ENCODE measurements at regions not wholly inside any gene's neighbourhood (a gene's known extent, or its start where the extent isn't known, plus 50 kb on each side); places are given as distances from the start of the nearest gene placed in this dataset.

- Histone ChIP-seq H3K56ac (ENCODE audit: extremely low read depth, insufficient read depth, low read length) (no peak overlapping the region), H3K27me3 (ENCODE audit: control insufficient read depth, insufficient read depth, low read length) (no peaks in the 10 kb centered on the region), H2BK15ac (ENCODE audit: low read depth, low read length) (no peak overlapping the region), H3K14ac (replicated peaks; ENCODE audit: low read depth, low read length) (no peak overlapping the region), H3K23ac (ENCODE audit: low read depth, low read length) (no peak overlapping the region), H3K79me1 (ENCODE audit: low read depth in 1 of 2, low read length in 2 of 2) (no peaks in the 10 kb centered on the region), H3K9me3 (ENCODE audit: control insufficient read depth, insufficient read depth, low read length) (peaks cover 6% of the 10 kb centered on the region; the same call in 1 of the 2 replicates), H3K36me3 (ENCODE audit: control insufficient read depth, insufficient read depth, low read length) (no peaks in the 10 kb centered on the region), H3K4me2 (ENCODE audit: low read depth, low read length) (no peak overlapping the region), H2AFZ (replicated peaks; ENCODE audit: low read length, poor library complexity) (no peak overlapping the region), H3K4ac (ENCODE audit: low read depth, low read length) (no peak overlapping the region), H3K4me1 (ENCODE audit: control insufficient read depth, insufficient read depth, low read length) (no peaks in the 10 kb centered on the region), H3K4me3 (ENCODE audit: insufficient read depth, low read depth, low read length) (no peak overlapping the region), H2BK20ac (ENCODE audit: low read depth, low read length) (no peak overlapping the region), H4K5ac (ENCODE audit: low read depth, low read length) (no peak overlapping the region), H3K9me1 (ENCODE audit: insufficient read depth, low read length) (no peaks in the 10 kb centered on the region), H4K8ac (ENCODE audit: low read depth in 2 of 2, low read length in 2 of 2) (no peak overlapping the region), H3K18ac (ENCODE audit: low read depth, low read length) (no peak overlapping the region), H3K9ac (ENCODE audit: low read depth, low read length) (no peak overlapping the region), H2AK5ac (ENCODE audit: low read depth, low read length) (no peak overlapping the region), H2BK5ac (ENCODE audit: low read depth, low read length, poor library complexity, severe bottlenecking) (no peak overlapping the region), H2BK120ac (ENCODE audit: low read depth, low read length) (no peak overlapping the region), H3K27ac (ENCODE audit: insufficient read depth, low read length) (no peak overlapping the region), H2AK9ac (replicated peaks; ENCODE audit: low read depth, low read length, poor library complexity) (no peak overlapping the region), H4K20me1 (ENCODE audit: insufficient read depth, low read length) (no peaks in the 10 kb centered on the region), H4K91ac (ENCODE audit: insufficient read depth, low read depth, low read length) (no peak overlapping the region)
- dilution Hi-C loops (cut with HindIII; ENCODE audit: low sequenced_read_pairs, unreplicated experiment) (no loop called here), in situ Hi-C loops (cut with MboI; ENCODE audit: low sequenced_read_pairs) (no loop called here), intact Hi-C loops (cut with micrococcal nuclease) (no loop called here)
- 0% methylated on average over 1 of the region's 1 CpG; no CpG with 5 or more reads in 1 of the 2 experiments for WGBS, 2 experiments (ENCODE audit: extremely low coverage in 2 of 2, insufficient read length in 1 of 2)
- DNase-seq (no peak), ATAC-seq (ENCODE audit: low read depth) (no peak)
- POLR2A ChIA-PET (ENCODE audit: unreplicated experiment), result no interaction called here
- TF ChIP-seq ELK1 (IDR thresholded peaks at IDR 0.05; ENCODE audit: borderline replicate concordance, low read depth, low read length), result no peak
- TF ChIP-seq RFX5 (IDR thresholded peaks at IDR 0.05; ENCODE audit: low read depth, low read length), result no peak
- TF ChIP-seq MAZ (IDR thresholded peaks at IDR 0.05; ENCODE audit: borderline replicate concordance, low read depth, low read length), result no peak
- no peak for TF ChIP-seq CHD1 (IDR thresholded peaks at IDR 0.05; ENCODE audit: low read depth, low read length)
- TF ChIP-seq RAD21 (IDR thresholded peaks at IDR 0.05; ENCODE audit: low read length), result no peak
- TF ChIP-seq NFE2L2 (IDR thresholded peaks at IDR 0.05; ENCODE audit: low read depth, low read length), result no peak
- no peak for TF ChIP-seq BHLHE40 (IDR thresholded peaks at IDR 0.05; ENCODE audit: low read depth, low read length)
- no peak for TF ChIP-seq FOS (IDR thresholded peaks at IDR 0.05; ENCODE audit: low read depth, low read length)
- TF ChIP-seq CEBPB (IDR thresholded peaks at IDR 0.05; ENCODE audit: low read depth, low read length), result no peak
- TF ChIP-seq MXI1 (IDR thresholded peaks at IDR 0.05; ENCODE audit: borderline replicate concordance, low read depth, low read length), result no peak
- no peak for TF ChIP-seq SMC3 (IDR thresholded peaks at IDR 0.05; ENCODE audit: low read depth, low read length)
- TF ChIP-seq CTCF (conservative IDR thresholded peaks at IDR 0.05; ENCODE audit: low read depth, low read length), result no peak
- TF ChIP-seq POLR2A (IDR thresholded peaks at IDR 0.05; ENCODE audit: low read depth, low read length), result no peak
- TF ChIP-seq USF2 (IDR thresholded peaks at IDR 0.05; ENCODE audit: low read depth, low read length), result no peak
- BruUV-seq (replicated peaks), result no TSS peak
- CTCF ChIA-PET, result no interaction called here
Observed at GRCh38 chr4:79788884-79789283, 284.1 kb downstream of the ANTXR2 start.

All from IMR-90 (cell line).